ENCODE measurements at regions not wholly inside any gene's neighbourhood (a gene's known extent, or its start where the extent isn't known, plus 50 kb on each side); places are given as distances from the start of the nearest gene placed in this dataset.

- TF ChIP-seq BACH1 (IDR thresholded peaks at IDR 0.05; ENCODE audit: low read length) = no peak
- Histone ChIP-seq H3K4me1 (replicated peaks in 1 of 4; ENCODE audit: control insufficient read depth in 3 of 4, insufficient read depth in 4 of 4, low read length in 3 of 4) (no peaks in the 10 kb centered on the region; a peak in 1 of 7 replicates), H4K8ac (ENCODE audit: extremely low read depth, insufficient read depth, low read length) (no peak overlapping the region), H3K36me3 (ENCODE audit: control insufficient read depth in 2 of 4, insufficient read depth in 4 of 4, low read length in 3 of 4) (no peaks in the 10 kb centered on the region), H2BK5ac (ENCODE audit: low read depth, low read length) (no peak overlapping the region), H2BK12ac (ENCODE audit: low read depth, low read length) (no peak overlapping the region), H4K20me1 (replicated peaks in 1 of 2; ENCODE audit: control insufficient read depth in 1 of 2, insufficient read depth in 2 of 2, low read length in 2 of 2) (no peaks in the 10 kb centered on the region), H4K5ac (ENCODE audit: insufficient read length, low read depth, low read length) (no peak overlapping the region), H3K27ac (ENCODE audit: low read depth, low read length) (no peak overlapping the region), H3K18ac (ENCODE audit: extremely low read depth, low read length) (no peak overlapping the region), H3K4me3 (ENCODE audit: extremely low read depth in 1 of 4, insufficient read depth in 2 of 4, low read depth in 3 of 4, low read length in 4 of 4) (no peak overlapping the region), H2BK20ac (ENCODE audit: low read length) (no peak overlapping the region), H3K23me2 (ENCODE audit: low read depth, low read length) (no peaks in the 10 kb centered on the region), H2AK5ac (ENCODE audit: low read depth, low read length) (no peak overlapping the region), H3K4ac (replicated peaks; ENCODE audit: insufficient read length, low read depth, low read length) (no peak overlapping the region), H3K79me1 (ENCODE audit: low read depth, low read length) (no peaks in the 10 kb centered on the region), H3K4me2 (ENCODE audit: insufficient read depth in 1 of 2, low read depth in 2 of 2, low read length in 2 of 2) (no peak overlapping the region), H3K27me3 (replicated peaks in 1 of 4; ENCODE audit: control insufficient read depth in 3 of 4, extremely low read depth in 1 of 4, insufficient read depth in 3 of 4, low read length in 3 of 4) (peaks cover 0 to 1% (median 0%) of the 10 kb centered on the region in 4 experiments; a peak in 1 of 7 replicates), H2AFZ (ENCODE audit: low read length) (no peak overlapping the region), H3K56ac (replicated peaks; ENCODE audit: insufficient read length, low read depth, low read length) (no peak overlapping the region), H2BK15ac (ENCODE audit: low read length) (no peak overlapping the region), H3K23ac (ENCODE audit: insufficient read length) (no peak overlapping the region), H3K9ac (replicated peaks in 1 of 4; ENCODE audit: extremely low read depth in 1 of 4, low read depth in 3 of 4, low read length in 3 of 4) (no peak overlapping the region), H3K9me3 (ENCODE audit: insufficient read depth in 2 of 2, low read depth in 1 of 2, low read length in 1 of 2) (no peaks in the 10 kb centered on the region), H4K91ac (replicated peaks; ENCODE audit: insufficient read length, low read length) (no peak overlapping the region), H2BK120ac (replicated peaks; ENCODE audit: low read depth, low read length) (no peak overlapping the region), H3K79me2 (ENCODE audit: control insufficient read depth in 1 of 2, insufficient read depth in 2 of 2, low read length in 2 of 2) (no peaks in the 10 kb centered on the region), H3K14ac (ENCODE audit: insufficient read length) (no peak overlapping the region)
- FAIRE-seq = no peak
- 94% methylated on average over 3 of the region's 3 CpGs; no CpG with 5 or more reads in 1 of the 2 experiments for WGBS, 2 experiments (ENCODE audit: extremely low coverage in 1 of 2, insufficient coverage in 1 of 2, insufficient read length in 1 of 2, insufficient replicate concordance in 2 of 2, low coverage in 1 of 2, low lambda C conversion rate in 2 of 2, missing lambda C conversion rate in 1 of 2)
- POLR2A ChIA-PET (ENCODE audit: partially characterized antibody) = no interaction called here
- CTCF ChIA-PET (ENCODE audit: partially characterized antibody) = interaction anchor here (0.7 to 1.2 kb wide), 4 partner anchors 11 to 53 kb away, joined by 3 to 5 read pairs (median 4); no protein-coding TSS in a partner anchor
- no peak for DNase-seq (ENCODE audit: low read depth in 1 of 2, low spot score in 2 of 2)
These were observed 120.6 kb downstream of the FASLG start for GRCh38 chr1:172779491-172779890.

Data from H1 (cell line).